ENCODE measurements at regions not wholly inside any gene's neighbourhood (a gene's known extent, or its start where the extent isn't known, plus 50 kb on each side); places are given as distances from the start of the nearest gene placed in this dataset.

DNA sequence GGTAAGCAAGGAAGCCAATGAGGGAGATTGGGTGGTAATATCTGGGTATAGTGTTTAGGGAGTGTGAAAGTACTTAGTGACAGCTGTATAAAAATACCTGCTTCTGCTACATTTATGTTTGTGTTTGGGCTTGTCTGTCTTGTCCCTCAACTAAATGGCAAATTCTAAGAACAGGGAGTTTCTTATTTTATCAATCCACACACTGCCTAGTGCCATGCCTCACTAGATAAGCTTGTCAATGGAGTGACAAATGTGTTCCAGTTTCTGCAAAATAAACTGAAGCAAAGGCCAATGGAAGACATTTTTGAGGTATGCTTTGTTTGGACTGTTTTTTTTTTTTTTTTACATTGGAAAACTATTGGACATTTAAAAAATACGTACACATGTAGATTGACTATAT lies 418.0 kb downstream of the SH2D1A start:
- no peaks in the 10 kb centered on the region for H3K79me2 ChIP-seq (ENCODE audit: insufficient read depth, low read length)
- no CpG with 5 or more reads among the region's 1 CpG for WGBS (ENCODE audit: extremely low coverage, insufficient read length, low lambda C conversion rate)
- no peak overlapping the region for H3K9ac ChIP-seq (ENCODE audit: extremely low read depth, insufficient read length, low read length)
- DNase-seq, result no peak
- no peaks in the 10 kb centered on the region for H3K9me3 ChIP-seq (ENCODE audit: control insufficient read depth, low read depth, low read length)
- no peaks in the 10 kb centered on the region for H3K27me3 Mint-ChIP-seq (ENCODE audit: low read depth)
- H3K18ac ChIP-seq (ENCODE audit: insufficient read length, low read depth, low read length), result no peak overlapping the region
- H3K27ac Mint-ChIP-seq, result no peak overlapping the region
- H2BK5ac ChIP-seq (ENCODE audit: insufficient read length, low read length), result no peak overlapping the region
- no peak overlapping the region for H4K91ac ChIP-seq (ENCODE audit: insufficient read length, low read depth, low read length)
- H3K27me3 ChIP-seq (ENCODE audit: insufficient read depth, low read length), result no peaks in the 10 kb centered on the region
- H3K4me2 ChIP-seq (ENCODE audit: insufficient read depth, insufficient read length, low read length), result no peak overlapping the region
- H3K14ac ChIP-seq (ENCODE audit: insufficient read depth, low read length), result no peak overlapping the region
- no peak overlapping the region for H3K56ac ChIP-seq (ENCODE audit: insufficient read length, low read depth, low read length)
- H2AK5ac ChIP-seq (ENCODE audit: insufficient read length, low read length), result no peak overlapping the region
- H4K8ac ChIP-seq (replicated peaks; ENCODE audit: insufficient read length, low read depth, low read length), result no peak overlapping the region
- H2BK20ac ChIP-seq (ENCODE audit: low read depth, low read length, poor library complexity, severe bottlenecking), result no peak overlapping the region
- no peak overlapping the region for H4K5ac ChIP-seq (ENCODE audit: insufficient read length, low read depth, low read length)
- H4K20me1 ChIP-seq (ENCODE audit: control insufficient read depth, insufficient read depth, insufficient read length), result no peaks in the 10 kb centered on the region
- H3K79me1 ChIP-seq (ENCODE audit: insufficient read depth, low read depth, low read length, poor library complexity, severe bottlenecking), result no peaks in the 10 kb centered on the region
- no peak overlapping the region for H3K4ac ChIP-seq (ENCODE audit: low read depth, low read length)
- no peak overlapping the region for H2BK120ac ChIP-seq (ENCODE audit: low read depth, low read length, poor library complexity, severe bottlenecking)
- peaks cover 3 to 6% of the 10 kb centered on the region in 2 experiments; a peak in 3 of 4 replicates for H3K4me1 Mint-ChIP-seq
- H3K36me3 Mint-ChIP-seq (ENCODE audit: insufficient read depth in 1 of 3, low read depth in 3 of 3), result peaks cover 0 to 7% (median 0%) of the 10 kb centered on the region in 3 experiments; a peak in 2 of 7 replicates
- H2BK15ac ChIP-seq (ENCODE audit: low read depth, low read length), result no peak overlapping the region
- H2BK12ac ChIP-seq (ENCODE audit: insufficient read length, low read depth, low read length), result no peak overlapping the region
- no peak overlapping the region for H3T11ph ChIP-seq (ENCODE audit: low read length)
- H3K9me3 Mint-ChIP-seq, result peaks cover 7 to 14% of the 10 kb centered on the region in 2 experiments
- H3K27ac ChIP-seq (ENCODE audit: insufficient read length, low read depth, low read length), result no peak overlapping the region
- no peaks in the 10 kb centered on the region for H3K4me1 ChIP-seq (ENCODE audit: insufficient read depth, low read length)
- TF ChIP-seq, protein P1, sequence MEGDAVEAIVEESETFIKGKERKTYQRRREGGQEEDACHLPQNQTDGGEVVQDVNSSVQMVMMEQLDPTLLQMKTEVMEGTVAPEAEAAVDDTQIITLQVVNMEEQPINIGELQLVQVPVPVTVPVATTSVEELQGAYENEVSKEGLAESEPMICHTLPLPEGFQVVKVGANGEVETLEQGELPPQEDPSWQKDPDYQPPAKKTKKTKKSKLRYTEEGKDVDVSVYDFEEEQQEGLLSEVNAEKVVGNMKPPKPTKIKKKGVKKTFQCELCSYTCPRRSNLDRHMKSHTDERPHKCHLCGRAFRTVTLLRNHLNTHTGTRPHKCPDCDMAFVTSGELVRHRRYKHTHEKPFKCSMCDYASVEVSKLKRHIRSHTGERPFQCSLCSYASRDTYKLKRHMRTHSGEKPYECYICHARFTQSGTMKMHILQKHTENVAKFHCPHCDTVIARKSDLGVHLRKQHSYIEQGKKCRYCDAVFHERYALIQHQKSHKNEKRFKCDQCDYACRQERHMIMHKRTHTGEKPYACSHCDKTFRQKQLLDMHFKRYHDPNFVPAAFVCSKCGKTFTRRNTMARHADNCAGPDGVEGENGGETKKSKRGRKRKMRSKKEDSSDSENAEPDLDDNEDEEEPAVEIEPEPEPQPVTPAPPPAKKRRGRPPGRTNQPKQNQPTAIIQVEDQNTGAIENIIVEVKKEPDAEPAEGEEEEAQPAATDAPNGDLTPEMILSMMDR (conservative IDR thresholded peaks at IDR 0.05), result no peak
- no peaks in the 10 kb centered on the region for H3K23me2 ChIP-seq (ENCODE audit: insufficient read length, low read depth, low read length, poor library complexity, severe bottlenecking)
- no peak overlapping the region for H3K4me3 Mint-ChIP-seq
- no peak overlapping the region for H3K23ac ChIP-seq (ENCODE audit: insufficient read length, low read depth, low read length)
- no peak overlapping the region for H2AFZ ChIP-seq (ENCODE audit: low read length)
